Spinal cord (tissue), 9 donors: ENCODE measurements at regions not wholly inside any gene's neighbourhood (a gene's known extent, or its start where the extent isn't known, plus 50 kb on each side); places are given as distances from the start of the nearest gene placed in this dataset.
"Not testable (repeated sequence)": the region's sequence is repeated elsewhere in the genome, so short reads cannot be mapped to it uniquely, and the experiment has no call there.

ENCODE experiments used
- DNase-seq, 6 donors: peaks; one replicate each; pipeline versions ENCODE4 v3.0.0 to v3.0.0-alpha.2; 2013 to 2015; ENCODE audit warnings: low spot score in 6 of 6, low read depth in 4 of 6
- H3K27ac ChIP-seq: one replicate; pipeline ENCODE4 v1.5.1; 2013; ENCODE audit warnings: low read depth, low read length, control low read depth
- H3K27me3 ChIP-seq: one replicate; pipeline ENCODE4 v1.6.1; 2013; ENCODE audit warnings: low read length; ENCODE audit not compliant: control insufficient read depth, insufficient read depth
- H3K36me3 ChIP-seq: one replicate; pipeline ENCODE4 v1.6.1; 2013; ENCODE audit warnings: low read length; ENCODE audit not compliant: control insufficient read depth, insufficient read depth
- H3K4me1 ChIP-seq: one replicate; pipeline ENCODE4 v1.6.1; 2013; ENCODE audit warnings: low read length; ENCODE audit not compliant: control insufficient read depth, insufficient read depth
- H3K4me3 ChIP-seq: one replicate; pipeline ENCODE4 v1.5.1; 2013; ENCODE audit warnings: low read depth, low read length, control low read depth
- H3K9me3 ChIP-seq: one replicate; pipeline ENCODE4 v1.6.1; 2013; ENCODE audit warnings: low read length; ENCODE audit not compliant: control insufficient read depth, insufficient read depth
- WGBS: methylation state at CpG from one replicate; pipeline ENCODE4 v1.1.5; 2013; ENCODE audit warnings: missing lambda C conversion rate; ENCODE audit not compliant: insufficient coverage; 5-methylcytosine and 5-hydroxymethylcytosine counted together
- donor health status: healthy.

DNA sequence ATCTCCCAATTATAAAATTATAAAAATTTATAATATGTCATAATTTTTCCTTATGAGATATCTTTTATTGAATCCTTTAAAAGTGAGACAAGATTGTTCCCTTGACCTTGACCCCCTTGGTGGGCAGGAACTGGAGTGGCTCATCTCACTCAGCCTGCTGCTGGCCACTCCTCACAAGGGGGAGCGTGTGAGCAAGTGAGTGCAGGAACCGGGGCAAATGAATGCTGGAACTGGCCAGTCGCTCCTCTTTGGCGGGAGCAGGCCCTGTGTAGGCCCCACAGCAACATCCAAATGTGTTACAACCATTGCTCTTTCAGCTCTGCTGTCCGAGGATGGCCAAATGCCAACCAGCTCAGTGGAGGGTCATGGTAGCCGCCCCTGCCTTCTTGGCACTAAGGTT, 178.8 kb downstream of the ETNK1 start:
- Histone ChIP-seq H3K4me3 (no peak overlapping the region), H3K27ac (no peak overlapping the region), H3K9me3 (no peaks in the 10 kb centered on the region), H3K4me1 (no peaks in the 10 kb centered on the region), H3K36me3 (no peaks in the 10 kb centered on the region), H3K27me3 (no peaks in the 10 kb centered on the region)
- DNase-seq = no peak
- 80% methylated on average over 6 of the region's 6 CpGs for WGBS

GRCh38 chr12:22808860-22809259, 183.9 kb downstream of the ETNK1 start:
- Histone ChIP-seq H3K9me3 (no peaks in the 10 kb centered on the region), H3K27me3 (no peaks in the 10 kb centered on the region), H3K27ac (no peak overlapping the region), H3K36me3 (no peaks in the 10 kb centered on the region), H3K4me1 (no peaks in the 10 kb centered on the region), H3K4me3 (no peak overlapping the region)
- peak in 4 of 6 donors; percentile 9 to 69 (median 37) for DNase-seq
- no CpG with 5 or more reads among the region's 2 CpGs for WGBS

GRCh38 chr12:22810036-22810435, 185.1 kb downstream of the ETNK1 start:
- DNase-seq = no peak
- no CpG with 5 or more reads among the region's 2 CpGs for WGBS
- no peaks in the 10 kb centered on the region for H3K36me3 ChIP-seq
- no peaks in the 10 kb centered on the region for H3K4me1 ChIP-seq
- no peaks in the 10 kb centered on the region for H3K9me3 ChIP-seq
- no peak overlapping the region for H3K4me3 ChIP-seq
- H3K27ac ChIP-seq = no peak overlapping the region
- H3K27me3 ChIP-seq = no peaks in the 10 kb centered on the region

DNA sequence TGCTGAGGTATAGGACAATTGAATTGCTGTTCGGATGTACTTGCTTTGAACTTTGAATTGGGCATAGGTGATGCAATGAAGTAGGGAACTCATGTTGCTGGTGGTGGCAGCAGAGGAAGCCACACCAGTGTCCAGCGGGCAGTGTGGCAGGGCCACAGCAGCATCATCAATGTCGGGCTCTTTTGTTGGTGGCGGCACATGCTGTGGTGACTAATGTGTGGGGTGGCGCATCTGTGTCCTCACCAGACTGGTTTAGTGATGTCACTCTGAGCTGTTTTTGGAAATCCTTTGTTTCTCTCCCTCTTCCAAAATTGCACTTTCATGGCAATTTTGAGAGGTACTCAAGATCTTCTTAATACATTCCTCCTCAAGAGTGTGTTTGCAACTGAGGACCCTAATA, 187.6 kb downstream of the ETNK1 start:
- H3K4me3 ChIP-seq = no peak overlapping the region
- H3K27me3 ChIP-seq = no peaks in the 10 kb centered on the region
- no peak for DNase-seq
- no peaks in the 10 kb centered on the region for H3K9me3 ChIP-seq
- H3K4me1 ChIP-seq = no peaks in the 10 kb centered on the region
- no peaks in the 10 kb centered on the region for H3K36me3 ChIP-seq
- no peak overlapping the region for H3K27ac ChIP-seq
- 89% methylated on average over 4 of the region's 5 CpGs for WGBS

DNA sequence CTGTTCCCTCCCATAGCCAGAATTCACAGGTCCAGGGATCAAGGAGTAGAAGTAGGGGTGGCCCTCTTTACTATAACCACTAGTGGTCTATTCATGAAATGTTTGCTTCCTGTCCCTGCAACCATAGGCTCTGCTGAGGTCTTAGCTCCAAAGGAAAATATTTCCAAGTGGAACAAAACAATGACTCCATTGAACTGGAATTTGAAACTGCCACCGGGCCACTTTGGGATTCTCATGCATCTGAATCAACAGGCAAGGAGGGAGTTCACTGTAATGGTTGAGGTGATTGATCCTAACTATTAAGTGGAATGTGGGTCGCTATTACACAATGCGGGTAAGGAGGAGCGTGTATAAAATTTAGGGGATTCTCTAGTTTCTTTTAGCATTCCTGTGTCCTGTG, 197.0 kb downstream of the ETNK1 start:
- H3K4me1 ChIP-seq = no peaks in the 10 kb centered on the region
- DNase-seq = no peak
- no peaks in the 10 kb centered on the region for H3K27me3 ChIP-seq
- H3K4me3 ChIP-seq = no peak overlapping the region
- H3K9me3 ChIP-seq = peaks cover 3% of the 10 kb centered on the region
- no peaks in the 10 kb centered on the region for H3K36me3 ChIP-seq
- 51% methylated on average over 4 of the region's 4 CpGs for WGBS
- no peak overlapping the region for H3K27ac ChIP-seq

DNA sequence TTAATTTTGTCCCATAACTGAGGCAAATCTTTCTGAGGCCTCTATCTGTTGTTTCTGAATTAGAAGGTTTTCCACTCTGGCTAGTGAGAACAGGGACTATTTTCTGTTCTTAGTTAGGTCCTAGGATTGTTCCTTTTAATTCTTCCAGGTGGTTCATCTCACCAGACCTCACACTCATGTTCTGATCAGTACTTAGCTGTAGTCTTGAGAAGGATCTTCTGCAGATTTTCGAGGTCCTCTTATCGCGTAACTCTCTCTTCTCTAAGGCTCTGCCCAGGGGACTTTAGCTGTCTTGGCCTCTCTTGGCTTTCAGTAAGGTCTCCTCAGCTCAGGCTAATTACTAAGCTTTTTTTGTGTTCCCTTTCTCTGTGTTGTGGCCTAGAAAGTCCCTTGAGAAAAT, 201.1 kb downstream of the ETNK1 start:
- no peaks in the 10 kb centered on the region for H3K36me3 ChIP-seq
- H3K9me3 ChIP-seq = peaks cover 5% of the 10 kb centered on the region
- WGBS = no CpG with 5 or more reads among the region's 3 CpGs
- no peaks in the 10 kb centered on the region for H3K27me3 ChIP-seq
- H3K4me1 ChIP-seq = no peaks in the 10 kb centered on the region
- no peak overlapping the region for H3K4me3 ChIP-seq
- H3K27ac ChIP-seq = no peak overlapping the region
- DNase-seq = no peak

- 76% methylated on average over 3 of the region's 9 CpGs for WGBS
- not testable (repeated sequence) for DNase-seq
These were observed 201.5 kb downstream of the ETNK1 start for GRCh38 chr12:22826446-22826981.

GRCh38 chr12:22828066-22828465, 203.1 kb downstream of the ETNK1 start:
- no peaks in the 10 kb centered on the region for H3K27me3 ChIP-seq
- no CpG with 5 or more reads among the region's 3 CpGs for WGBS
- H3K9me3 ChIP-seq = peaks cover 2% of the 10 kb centered on the region
- H3K27ac ChIP-seq = no peak overlapping the region
- H3K36me3 ChIP-seq = no peaks in the 10 kb centered on the region
- DNase-seq = no peak
- H3K4me1 ChIP-seq = no peaks in the 10 kb centered on the region
- H3K4me3 ChIP-seq = no peak overlapping the region

More at GRCh38 chr12:22826446-22826981, 201.5 kb downstream of the ETNK1 start:
- H3K4me3 ChIP-seq, H3K27me3 ChIP-seq, H3K9me3 ChIP-seq, H3K4me1 ChIP-seq, H3K27ac ChIP-seq, H3K36me3 ChIP-seq: not testable (repeated sequence)

DNA sequence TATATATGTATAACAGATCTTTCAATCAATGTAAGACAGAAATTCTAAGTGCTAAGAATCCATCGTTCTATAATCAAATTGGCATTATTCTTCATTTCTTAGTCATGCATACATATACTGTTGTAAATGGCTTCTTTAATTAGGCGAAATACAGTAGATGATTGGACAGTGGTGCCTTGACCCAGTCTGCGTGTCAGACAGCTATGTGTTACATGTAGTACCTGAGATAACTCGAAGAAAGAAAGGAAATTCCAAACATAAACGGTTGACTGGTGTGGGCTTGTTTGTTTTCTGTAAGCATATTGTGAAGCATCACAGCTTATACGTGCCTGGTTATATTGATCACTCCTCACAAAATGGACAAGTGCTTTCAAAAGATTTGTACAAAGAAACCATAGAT, 210.5 kb downstream of the ETNK1 start:
- H3K4me3 ChIP-seq = no peak overlapping the region
- H3K36me3 ChIP-seq = no peaks in the 10 kb centered on the region
- 95% methylated on average over 3 of the region's 6 CpGs for WGBS
- no peaks in the 10 kb centered on the region for H3K4me1 ChIP-seq
- H3K9me3 ChIP-seq = no peaks in the 10 kb centered on the region
- H3K27me3 ChIP-seq = no peaks in the 10 kb centered on the region
- no peak for DNase-seq
- H3K27ac ChIP-seq = no peak overlapping the region

- Histone ChIP-seq H3K27me3 (no peaks in the 10 kb centered on the region), H3K4me3 (no peak overlapping the region), H3K36me3 (no peaks in the 10 kb centered on the region), H3K9me3 (no peaks in the 10 kb centered on the region), H3K4me1 (no peaks in the 10 kb centered on the region), H3K27ac (no peak overlapping the region)
- DNase-seq = no peak
- WGBS = 84% methylated on average over 8 of the region's 8 CpGs
These were observed 225.2 kb downstream of the ETNK1 start for GRCh38 chr12:22850185-22850584.
